ENCODE measurements at regions not wholly inside any gene's neighbourhood (a gene's known extent, or its start where the extent isn't known, plus 50 kb on each side); places are given as distances from the start of the nearest gene placed in this dataset.

GRCh38 chr13:72125561-72125960, 258.6 kb upstream of the DACH1 start:
- TF ChIP-seq POLR2AphosphoS5 (IDR thresholded peaks at IDR 0.05; ENCODE audit: low read depth, low read length) (no peak), ZNF274 (IDR thresholded peaks at IDR 0.05; ENCODE audit: low read depth, low read length) (no peak), ATF3 (IDR thresholded peaks at IDR 0.05) (no peak), CEBPB (IDR thresholded peaks at IDR 0.05; ENCODE audit: low read depth) (no peak), ZBTB33 (IDR thresholded peaks at IDR 0.05; ENCODE audit: extremely low read depth, insufficient replicate concordance, low read length) (no peak), JUND (IDR thresholded peaks at IDR 0.05) (no peak)
- intact Hi-C loops (cut with micrococcal nuclease) = no loop called here
- Histone ChIP-seq H3K79me2 (ENCODE audit: insufficient read depth, low read length) (no peaks in the 10 kb centered on the region), H4K20me1 (ENCODE audit: insufficient read depth) (no peaks in the 10 kb centered on the region), H3K4me1 (ENCODE audit: control insufficient read depth in 1 of 2, insufficient read depth in 2 of 2, low read length in 2 of 2) (no peaks in the 10 kb centered on the region), H2AFZ (ENCODE audit: low read depth, low read length, poor library complexity, severe bottlenecking) (no peak overlapping the region), H3K36me3 (ENCODE audit: control insufficient read depth in 1 of 2, insufficient read depth in 2 of 2, low read length in 2 of 2) (no peaks in the 10 kb centered on the region), H3K27me3 (ENCODE audit: insufficient read depth, low read length) (no peaks in the 10 kb centered on the region), H3K27ac (ENCODE audit: low read depth, low read length) (no peak overlapping the region), H3K9me2 (ENCODE audit: insufficient read depth) (no peaks in the 10 kb centered on the region), H3K9ac (ENCODE audit: low read length) (no peak overlapping the region), H3K9me3 (ENCODE audit: control insufficient read depth in 1 of 2, insufficient read depth in 1 of 2, low read depth in 1 of 2, low read length in 2 of 2) (no peaks in the 10 kb centered on the region; a peak in 1 of 4 replicates), H3K4me2 (ENCODE audit: low read length) (no peak overlapping the region), H3K4me3 (replicated peaks in 1 of 2; ENCODE audit: low read depth in 1 of 2, low read length in 2 of 2) (no peak overlapping the region)
- ChIA-PET POLR2A (no interaction called here), RAD21 (ENCODE audit: low non-redundant PET in 1 of 2, low total read pairs in 2 of 2, uncharacterized antibody in 2 of 2, unreplicated experiment in 2 of 2) (no interaction called here), CTCF (no interaction called here)
- ATAC-seq = no peak
- DNase-seq (ENCODE audit: low read depth, low spot score) = no peak
- no TSS peak for BruUV-seq (replicated peaks)

GRCh38 chr13:72122661-72123255, 255.8 kb upstream of the DACH1 start:
- ChIA-PET POLR2A (no interaction called here), CTCF (no interaction called here), RAD21 (ENCODE audit: low non-redundant PET in 1 of 2, low total read pairs in 2 of 2, uncharacterized antibody in 2 of 2, unreplicated experiment in 2 of 2) (no interaction called here)
- intact Hi-C loops (cut with micrococcal nuclease) = no loop called here
- H3K4me1 ChIP-seq (ENCODE audit: control insufficient read depth in 1 of 2, insufficient read depth in 2 of 2, low read length in 2 of 2) = no peaks in the 10 kb centered on the region
- BruUV-seq (replicated peaks) = no TSS peak
- no peaks in the 10 kb centered on the region for H3K9me2 ChIP-seq (ENCODE audit: insufficient read depth)
- no peak for ATAC-seq
- TF ChIP-seq EZH2phosphoT487 (IDR thresholded peaks at IDR 0.05; ENCODE audit: borderline replicate concordance) = no peak
- TF ChIP-seq ELF1 (IDR thresholded peaks at IDR 0.05; ENCODE audit: borderline replicate concordance, low read depth) = no peak
- no peak for TF ChIP-seq EZH2 (IDR thresholded peaks at IDR 0.05)
- TF ChIP-seq REST (IDR thresholded peaks at IDR 0.05; ENCODE audit: low read depth) = no peak
- TF ChIP-seq POLR2A (IDR thresholded peaks at IDR 0.05; ENCODE audit: borderline replicate concordance, extremely low read depth, insufficient read depth, insufficient read length) = no peak
- no peak for TF ChIP-seq RAD21 (IDR thresholded peaks at IDR 0.05; ENCODE audit: low read depth)
- H3K79me2 ChIP-seq (ENCODE audit: insufficient read depth, low read length) = no peaks in the 10 kb centered on the region
- H3K27me3 ChIP-seq (ENCODE audit: insufficient read depth, low read length) = no peaks in the 10 kb centered on the region
- H3K9me3 ChIP-seq (ENCODE audit: control insufficient read depth in 1 of 2, insufficient read depth in 1 of 2, low read depth in 1 of 2, low read length in 2 of 2) = no peaks in the 10 kb centered on the region; a peak in 1 of 4 replicates
- H3K36me3 ChIP-seq (ENCODE audit: control insufficient read depth in 1 of 2, insufficient read depth in 2 of 2, low read length in 2 of 2) = no peaks in the 10 kb centered on the region
- H3K27ac ChIP-seq (ENCODE audit: low read depth, low read length) = no peak overlapping the region
- no peaks in the 10 kb centered on the region for H4K20me1 ChIP-seq (ENCODE audit: insufficient read depth)
- no peak overlapping the region for H3K4me2 ChIP-seq (ENCODE audit: low read length)
- H2AFZ ChIP-seq (ENCODE audit: low read depth, low read length, poor library complexity, severe bottlenecking) = no peak overlapping the region
- DNase-seq (ENCODE audit: low read depth, low spot score) = no peak
- H3K4me3 ChIP-seq (replicated peaks in 1 of 2; ENCODE audit: low read depth in 1 of 2, low read length in 2 of 2) = no peak overlapping the region
- no peak overlapping the region for H3K9ac ChIP-seq (ENCODE audit: low read length)
